DND-41 (cell line): ENCODE measurements at regions not wholly inside any gene's neighbourhood (a gene's known extent, or its start where the extent isn't known, plus 50 kb on each side); places are given as distances from the start of the nearest gene placed in this dataset.

ENCODE experiments used
- ATAC-seq: fragments of 200-7000 bp; cut with Tn5 transposase; 3 replicates; pipeline ENCODE4 v1.9.1; 2021; ENCODE audit warnings: low read depth; ENCODE audit not compliant: insufficient read depth
- DNase-seq: peaks from one replicate; pipeline ENCODE4 v3.0.0-alpha.2; 2020
- H2AFZ ChIP-seq: 2 replicates; pipeline ENCODE4 v1.6.0; 2012; ENCODE audit warnings: low read depth, low read length
- H3K27ac ChIP-seq: 2 replicates; pipeline ENCODE4 v1.5.1; 2012; ENCODE audit warnings: low read length, inconsistent platforms
- H3K27me3 ChIP-seq: fragments of 200-600 bp; sonication (generic); 2 replicates; pipeline ENCODE4 v1.6.0; 2012; ENCODE audit warnings: low read length, mild to moderate bottlenecking, inconsistent platforms; ENCODE audit not compliant: insufficient read depth, poor library complexity
- H3K36me3 ChIP-seq: 2 replicates; pipeline ENCODE4 v1.5.1; 2012; ENCODE audit warnings: low read length, inconsistent platforms; ENCODE audit not compliant: insufficient read depth
- H3K4me1 ChIP-seq: 2 replicates; pipeline ENCODE4 v1.5.1; 2012; ENCODE audit warnings: mild to moderate bottlenecking, low read length; ENCODE audit not compliant: insufficient read depth
- H3K4me2 ChIP-seq: 2 replicates; pipeline ENCODE4 v1.6.0; 2012; ENCODE audit warnings: mild to moderate bottlenecking, moderate library complexity, low read length, inconsistent platforms; ENCODE audit not compliant: insufficient read depth
- H3K4me3 ChIP-seq, 2 experiments: fragments of 200-600 bp in 1 of 2; shearing (Covaris generic) in 1 of 2; 2 replicates each; pipeline ENCODE4 v1.5.1; 2012 to 2016; ENCODE audit warnings: inconsistent platforms in 2 of 2, low read length in 2 of 2, mild to moderate bottlenecking in 2 of 2, low read depth in 1 of 2, moderate library complexity in 1 of 2
- H3K79me2 ChIP-seq: 2 replicates; pipeline ENCODE4 v1.6.0; 2012; ENCODE audit warnings: low read length, inconsistent platforms; ENCODE audit not compliant: insufficient read depth
- H3K9ac ChIP-seq: 2 replicates; pipeline ENCODE4 v1.6.0; 2012; ENCODE audit warnings: low read depth, mild to moderate bottlenecking, inconsistent platforms, low read length, moderate library complexity
- H3K9me3 ChIP-seq: 2 replicates; pipeline ENCODE4 v1.5.1; 2012; ENCODE audit warnings: low read length, moderate library complexity, mild to moderate bottlenecking, inconsistent platforms; ENCODE audit not compliant: insufficient read depth, severe bottlenecking
- H4K20me1 ChIP-seq: 2 replicates; pipeline ENCODE4 v1.6.0; 2012; ENCODE audit warnings: low read length; ENCODE audit not compliant: insufficient read depth
- EZH2 ChIP-seq: IDR thresholded peaks from 3 replicates; pipeline ENCODE4 v1.6.1; 2012; ENCODE audit warnings: borderline replicate concordance, low read depth, mild to moderate bottlenecking, moderate library complexity, low read length, inconsistent platforms; ENCODE audit not compliant: severe bottlenecking
- TF ChIP-seq, protein P1 (sequence below): IDR thresholded peaks from 2 replicates; pipeline ENCODE4 v1.5.1; 2012; ENCODE audit warnings: borderline replicate concordance, low read length, moderate library complexity, mild to moderate bottlenecking; ENCODE audit not compliant: poor library complexity, severe bottlenecking; ENCODE audit errors: extremely low read depth

DNA sequence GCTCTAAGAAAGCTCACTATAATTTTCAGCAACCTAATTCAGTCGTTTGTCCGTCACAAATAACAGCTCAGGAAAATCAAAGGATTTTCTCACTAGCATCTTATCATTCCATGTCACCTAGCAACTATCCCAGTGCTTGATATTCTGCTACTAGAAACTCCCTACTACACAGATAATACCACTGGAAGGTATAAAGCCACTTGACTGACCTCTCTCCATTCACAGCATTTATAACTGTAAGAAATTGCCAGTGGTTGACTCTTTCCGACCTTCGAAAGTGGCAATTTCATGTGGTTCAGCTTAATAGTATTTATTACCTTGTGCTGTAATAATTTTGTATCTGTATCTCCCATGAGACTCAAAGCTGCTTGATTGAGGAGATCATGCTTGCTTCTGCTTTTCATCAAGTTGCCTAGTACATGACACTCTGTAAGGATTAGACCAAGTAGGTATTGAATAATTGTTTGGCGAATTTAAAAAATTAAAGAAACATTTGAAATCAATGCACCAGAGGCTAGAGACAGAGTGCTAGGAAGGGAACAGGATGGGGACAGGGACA is 79.6 kb upstream of the TACR1 start:
- H3K4me2 ChIP-seq: no peak overlapping the region
- no peaks in the 10 kb centered on the region for H3K27me3 ChIP-seq
- H4K20me1 ChIP-seq: no peaks in the 10 kb centered on the region
- no peaks in the 10 kb centered on the region for H3K4me1 ChIP-seq
- H3K27ac ChIP-seq: no peak overlapping the region
- no peak overlapping the region for H2AFZ ChIP-seq
- H3K4me3 ChIP-seq: no peak overlapping the region
- no peak for ATAC-seq
- no peaks in the 10 kb centered on the region for H3K9me3 ChIP-seq
- DNase-seq: no peak
- TF ChIP-seq, protein P1, sequence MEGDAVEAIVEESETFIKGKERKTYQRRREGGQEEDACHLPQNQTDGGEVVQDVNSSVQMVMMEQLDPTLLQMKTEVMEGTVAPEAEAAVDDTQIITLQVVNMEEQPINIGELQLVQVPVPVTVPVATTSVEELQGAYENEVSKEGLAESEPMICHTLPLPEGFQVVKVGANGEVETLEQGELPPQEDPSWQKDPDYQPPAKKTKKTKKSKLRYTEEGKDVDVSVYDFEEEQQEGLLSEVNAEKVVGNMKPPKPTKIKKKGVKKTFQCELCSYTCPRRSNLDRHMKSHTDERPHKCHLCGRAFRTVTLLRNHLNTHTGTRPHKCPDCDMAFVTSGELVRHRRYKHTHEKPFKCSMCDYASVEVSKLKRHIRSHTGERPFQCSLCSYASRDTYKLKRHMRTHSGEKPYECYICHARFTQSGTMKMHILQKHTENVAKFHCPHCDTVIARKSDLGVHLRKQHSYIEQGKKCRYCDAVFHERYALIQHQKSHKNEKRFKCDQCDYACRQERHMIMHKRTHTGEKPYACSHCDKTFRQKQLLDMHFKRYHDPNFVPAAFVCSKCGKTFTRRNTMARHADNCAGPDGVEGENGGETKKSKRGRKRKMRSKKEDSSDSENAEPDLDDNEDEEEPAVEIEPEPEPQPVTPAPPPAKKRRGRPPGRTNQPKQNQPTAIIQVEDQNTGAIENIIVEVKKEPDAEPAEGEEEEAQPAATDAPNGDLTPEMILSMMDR: no peak
- no peak for TF ChIP-seq EZH2
- no peaks in the 10 kb centered on the region for H3K36me3 ChIP-seq
- no peaks in the 10 kb centered on the region for H3K79me2 ChIP-seq
- no peak overlapping the region for H3K9ac ChIP-seq

DNA sequence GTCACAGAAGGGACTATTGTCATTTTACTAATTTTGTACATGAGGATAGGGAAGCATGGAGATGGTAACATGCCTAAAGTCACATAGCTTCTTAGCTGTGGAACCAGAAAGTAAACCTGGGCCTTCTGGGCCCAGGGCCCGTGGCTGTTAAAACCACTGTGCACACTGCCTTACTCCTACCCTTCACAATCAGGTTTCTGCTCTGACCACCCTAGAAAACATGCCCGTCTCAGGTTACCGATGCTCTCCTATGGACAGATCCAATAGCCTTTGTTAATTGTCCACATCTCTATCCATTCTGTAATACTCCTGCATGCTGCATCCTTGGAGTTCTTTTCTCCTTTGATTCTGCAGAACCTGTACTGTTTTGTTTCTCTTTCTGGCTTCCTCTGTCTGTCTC is 79.0 kb upstream of the TACR1 start:
- no peak for TF ChIP-seq EZH2
- TF ChIP-seq, protein P1: no peak
- Histone ChIP-seq H3K9ac (no peak overlapping the region), H3K4me3 (no peak overlapping the region), H2AFZ (no peak overlapping the region), H3K4me2 (no peak overlapping the region), H3K9me3 (no peaks in the 10 kb centered on the region), H3K79me2 (no peaks in the 10 kb centered on the region), H3K36me3 (no peaks in the 10 kb centered on the region), H3K27me3 (no peaks in the 10 kb centered on the region), H4K20me1 (no peaks in the 10 kb centered on the region), H3K27ac (no peak overlapping the region), H3K4me1 (no peaks in the 10 kb centered on the region)
- DNase-seq: no peak
- ATAC-seq: no peak

DNA sequence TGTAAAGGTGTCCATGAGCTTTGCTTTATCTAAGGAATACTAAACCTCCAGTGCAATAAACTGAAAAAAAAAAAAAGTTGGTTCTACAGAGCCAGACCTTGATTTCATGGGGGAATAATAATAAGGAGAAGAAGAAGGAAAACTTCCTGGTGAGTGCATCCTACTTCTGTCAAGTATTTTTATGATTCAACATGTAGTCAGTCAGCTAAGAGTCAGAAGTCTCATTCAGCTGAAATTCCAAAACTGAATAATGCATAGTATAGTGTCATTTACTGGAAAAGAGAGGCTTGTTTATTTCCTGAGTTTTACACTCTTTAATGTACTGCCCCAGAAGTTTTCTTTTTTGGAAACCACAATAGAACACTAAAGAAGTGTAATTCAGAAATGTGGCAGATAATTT is 77.8 kb upstream of the TACR1 start:
- Histone ChIP-seq H3K27me3 (no peaks in the 10 kb centered on the region), H3K4me2 (no peak overlapping the region), H4K20me1 (no peaks in the 10 kb centered on the region), H3K9me3 (no peaks in the 10 kb centered on the region), H3K27ac (no peak overlapping the region), H3K79me2 (no peaks in the 10 kb centered on the region), H3K4me1 (no peaks in the 10 kb centered on the region), H2AFZ (no peak overlapping the region), H3K4me3 (no peak overlapping the region), H3K36me3 (no peaks in the 10 kb centered on the region), H3K9ac (no peak overlapping the region)
- DNase-seq: no peak
- no peak for ATAC-seq
- no peak for TF ChIP-seq EZH2
- TF ChIP-seq, protein P1: no peak
